Right atrium auricular region (tissue), 2 donors: ENCODE measurements at regions not wholly inside any gene's neighbourhood (a gene's known extent, or its start where the extent isn't known, plus 50 kb on each side); places are given as distances from the start of the nearest gene placed in this dataset.
"Not testable (repeated sequence)": the region's sequence is repeated elsewhere in the genome, so short reads cannot be mapped to it uniquely, and the experiment has no call there.

Source experiments
- DNase-seq: peaks from one replicate; pipeline ENCODE4 v3.0.0-alpha.2; 2019; ENCODE audit warnings: low spot score
- H3K27ac ChIP-seq, 2 donors: fragments of 200-600 bp; sonication (generic); 1 replicate in 1 of 2; 2 replicates in 1 of 2; pipeline ENCODE4 v1.5.1; 2016 to 2019
- H3K27me3 ChIP-seq, 2 donors: fragments of 200-600 bp; sonication (generic); one replicate each; pipeline versions ENCODE4 v1.5.1 to v1.6.0; 2017 to 2019
- H3K36me3 ChIP-seq: fragments of 200-600 bp; sonication (generic); one replicate; pipeline ENCODE4 v1.5.1; 2016
- H3K4me1 ChIP-seq, 2 donors: fragments of 200-600 bp; sonication (generic); one replicate each; pipeline versions ENCODE4 v1.5.1 to v1.6.0; 2017 to 2019
- H3K4me3 ChIP-seq, 2 donors: fragments of 200-600 bp; sonication (generic); 1 replicate in 1 of 2; 2 replicates in 1 of 2; pipeline ENCODE4 v1.5.1; 2017 to 2019; ENCODE audit warnings: mild to moderate bottlenecking in 1 of 2, moderate library complexity in 1 of 2
- H3K9me3 ChIP-seq, 2 donors: fragments of 200-600 bp; sonication (generic); one replicate each; pipeline ENCODE4 v1.5.1; 2019
- TF ChIP-seq, protein P1 (sequence below), 2 donors: fragments of 200-600 bp; sonication (generic); IDR thresholded peaks; one replicate each; pipeline ENCODE4 v1.5.1; 2019; ENCODE audit warnings: antibody characterized with exemption in 2 of 2

GRCh38 chr3:144816323-144816722 lies 844.7 kb downstream of the DIPK2A start:
- H3K9me3 ChIP-seq = no peaks in the 10 kb centered on the region
- TF ChIP-seq, protein P1, sequence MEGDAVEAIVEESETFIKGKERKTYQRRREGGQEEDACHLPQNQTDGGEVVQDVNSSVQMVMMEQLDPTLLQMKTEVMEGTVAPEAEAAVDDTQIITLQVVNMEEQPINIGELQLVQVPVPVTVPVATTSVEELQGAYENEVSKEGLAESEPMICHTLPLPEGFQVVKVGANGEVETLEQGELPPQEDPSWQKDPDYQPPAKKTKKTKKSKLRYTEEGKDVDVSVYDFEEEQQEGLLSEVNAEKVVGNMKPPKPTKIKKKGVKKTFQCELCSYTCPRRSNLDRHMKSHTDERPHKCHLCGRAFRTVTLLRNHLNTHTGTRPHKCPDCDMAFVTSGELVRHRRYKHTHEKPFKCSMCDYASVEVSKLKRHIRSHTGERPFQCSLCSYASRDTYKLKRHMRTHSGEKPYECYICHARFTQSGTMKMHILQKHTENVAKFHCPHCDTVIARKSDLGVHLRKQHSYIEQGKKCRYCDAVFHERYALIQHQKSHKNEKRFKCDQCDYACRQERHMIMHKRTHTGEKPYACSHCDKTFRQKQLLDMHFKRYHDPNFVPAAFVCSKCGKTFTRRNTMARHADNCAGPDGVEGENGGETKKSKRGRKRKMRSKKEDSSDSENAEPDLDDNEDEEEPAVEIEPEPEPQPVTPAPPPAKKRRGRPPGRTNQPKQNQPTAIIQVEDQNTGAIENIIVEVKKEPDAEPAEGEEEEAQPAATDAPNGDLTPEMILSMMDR (IDR thresholded peaks at IDR 0.05) = no peak
- no peak overlapping the region for H3K27ac ChIP-seq
- no peak for DNase-seq
- H3K4me3 ChIP-seq = no peak overlapping the region
- H3K27me3 ChIP-seq = no peaks in the 10 kb centered on the region
- H3K36me3 ChIP-seq = no peaks in the 10 kb centered on the region
- no peaks in the 10 kb centered on the region for H3K4me1 ChIP-seq

GRCh38 chr3:144818973-144819372 lies 847.4 kb downstream of the DIPK2A start:
- H3K27ac ChIP-seq = no peak overlapping the region
- H3K4me3 ChIP-seq = no peak overlapping the region
- no peaks in the 10 kb centered on the region for H3K9me3 ChIP-seq
- no peaks in the 10 kb centered on the region for H3K36me3 ChIP-seq
- no peaks in the 10 kb centered on the region for H3K4me1 ChIP-seq
- no peak for DNase-seq
- H3K27me3 ChIP-seq = no peaks in the 10 kb centered on the region
- TF ChIP-seq, protein P1 (IDR thresholded peaks at IDR 0.05) = no peak

- not testable (repeated sequence) for H3K36me3 ChIP-seq, DNase-seq, H3K4me1 ChIP-seq, H3K27me3 ChIP-seq, H3K9me3 ChIP-seq, H3K27ac ChIP-seq, H3K4me3 ChIP-seq
Measured at GRCh38 chr3:144820232-144820631, 848.6 kb downstream of the DIPK2A start.

DNA sequence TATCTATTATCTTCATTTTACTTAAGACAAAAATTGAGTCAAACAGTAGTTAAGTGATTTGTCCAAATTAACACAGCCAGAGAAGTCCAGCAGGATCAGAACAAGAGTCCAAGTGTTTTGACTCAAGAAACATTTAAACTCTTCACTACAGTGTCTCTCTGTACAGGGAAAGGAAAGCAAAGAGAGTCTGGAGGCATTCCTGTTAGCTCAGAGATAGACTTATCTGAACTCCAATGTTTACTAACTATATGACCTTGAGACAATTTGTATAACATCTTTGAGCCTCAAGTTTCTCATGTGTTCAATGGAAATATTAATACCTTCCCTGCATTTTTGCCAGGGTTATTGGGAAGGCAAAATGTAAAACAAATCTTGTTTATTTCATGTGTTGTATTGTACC lies 849.1 kb downstream of the DIPK2A start:
- no peaks in the 10 kb centered on the region for H3K9me3 ChIP-seq
- H3K27ac ChIP-seq = no peak overlapping the region
- no peaks in the 10 kb centered on the region for H3K36me3 ChIP-seq
- DNase-seq = no peak
- no peaks in the 10 kb centered on the region for H3K27me3 ChIP-seq
- H3K4me1 ChIP-seq = no peaks in the 10 kb centered on the region
- TF ChIP-seq, protein P1 (IDR thresholded peaks at IDR 0.05) = no peak
- H3K4me3 ChIP-seq = no peak overlapping the region

- Histone ChIP-seq H3K9me3 (no peaks in the 10 kb centered on the region), H3K4me3 (no peak overlapping the region), H3K36me3 (no peaks in the 10 kb centered on the region), H3K4me1 (no peaks in the 10 kb centered on the region), H3K27me3 (no peaks in the 10 kb centered on the region), H3K27ac (no peak overlapping the region)
- TF ChIP-seq, protein P1 (IDR thresholded peaks at IDR 0.05) = no peak
- no peak for DNase-seq
Measured at GRCh38 chr3:144821583-144821982, 850.0 kb downstream of the DIPK2A start.

GRCh38 chr3:144822671-144823070 lies 851.0 kb downstream of the DIPK2A start:
- no peaks in the 10 kb centered on the region for H3K4me1 ChIP-seq
- no peaks in the 10 kb centered on the region for H3K9me3 ChIP-seq
- no peak overlapping the region for H3K27ac ChIP-seq
- no peaks in the 10 kb centered on the region for H3K36me3 ChIP-seq
- H3K4me3 ChIP-seq = no peak overlapping the region
- TF ChIP-seq, protein P1 (IDR thresholded peaks at IDR 0.05) = no peak
- no peaks in the 10 kb centered on the region for H3K27me3 ChIP-seq
- DNase-seq = no peak
